GM23338 (cell line): ENCODE measurements at regions not wholly inside any gene's neighbourhood (a gene's known extent, or its start where the extent isn't known, plus 50 kb on each side); places are given as distances from the start of the nearest gene placed in this dataset.

Experiments used
- ATAC-seq: fragments of 200-7000 bp; cut with Tn5 transposase; 3 replicates; pipeline ENCODE4 v1.9.1; 2020
- DNase-seq: peaks from one replicate; pipeline ENCODE4 v3.0.0-alpha.2; 2015; ENCODE audit warnings: low spot score
- H2AFZ ChIP-seq: fragments of 200-600 bp; sonication (generic); 2 replicates; pipeline ENCODE4 v1.8.0; 2016; ENCODE audit warnings: antibody characterized with exemption, mild to moderate bottlenecking, moderate library complexity
- H3F3A ChIP-seq: fragments of 200-600 bp; sonication (generic); replicated peaks from 2 replicates; pipeline ENCODE4 v1.8.0; 2017; ENCODE audit warnings: antibody characterized with exemption, mixed run types, low read depth
- H3K27ac ChIP-seq: fragments of 200-600 bp; sonication (generic); 2 replicates; pipeline ENCODE4 v1.6.1; 2016; ENCODE audit warnings: low read depth
- H3K27me3 ChIP-seq: fragments of 200-600 bp; sonication (generic); 2 replicates; pipeline ENCODE4 v1.8.0; 2016; ENCODE audit warnings: mild to moderate bottlenecking, mixed run types, moderate library complexity; ENCODE audit not compliant: insufficient read depth
- H3K36me3 ChIP-seq: fragments of 200-600 bp; sonication (generic); 2 replicates; pipeline ENCODE4 v1.8.0; 2016; ENCODE audit warnings: mild to moderate bottlenecking; ENCODE audit not compliant: insufficient read depth
- H3K4me1 ChIP-seq: fragments of 200-600 bp; sonication (generic); 2 replicates; pipeline ENCODE4 v1.8.0; 2016; ENCODE audit warnings: mild to moderate bottlenecking, moderate library complexity; ENCODE audit not compliant: insufficient read depth
- H3K4me2 ChIP-seq: fragments of 200-600 bp; sonication (generic); 2 replicates; pipeline ENCODE4 v1.7.1; 2017; ENCODE audit warnings: mixed run types
- H3K4me3 ChIP-seq: fragments of 200-600 bp; sonication (generic); 2 replicates; pipeline ENCODE4 v1.6.1; 2016; ENCODE audit warnings: mixed run types
- H3K79me2 ChIP-seq: fragments of 200-600 bp; sonication (generic); replicated peaks from 2 replicates; pipeline ENCODE4 v1.8.0; 2017; ENCODE audit warnings: mild to moderate bottlenecking; ENCODE audit not compliant: insufficient read depth
- H3K9me2 ChIP-seq: fragments of 200-600 bp; sonication (generic); 2 replicates; pipeline ENCODE4 v1.8.0; 2017; ENCODE audit not compliant: insufficient read depth
- H4K20me1 ChIP-seq: fragments of 200-600 bp; sonication (generic); replicated peaks from 2 replicates; pipeline ENCODE4 v1.8.0; 2017; ENCODE audit warnings: mild to moderate bottlenecking; ENCODE audit not compliant: insufficient read depth
- H3K27ac Mint-ChIP-seq: 2 replicates; pipeline ENCODE4 v1.8.0; 2020; ENCODE audit warnings: inconsistent platforms, mild to moderate bottlenecking, moderate library complexity, mixed read lengths
- H3K27me3 Mint-ChIP-seq: 3 replicates; pipeline ENCODE4 v1.8.0; 2022; ENCODE audit warnings: low read depth, mild to moderate bottlenecking, moderate library complexity, mixed read lengths, inconsistent platforms; ENCODE audit not compliant: insufficient read depth, poor library complexity
- H3K36me3 Mint-ChIP-seq: 3 replicates; pipeline ENCODE4 v1.8.0; 2021; ENCODE audit warnings: low read depth, mild to moderate bottlenecking, inconsistent platforms, moderate library complexity, mixed read lengths
- H3K4me1 Mint-ChIP-seq: 3 replicates; pipeline ENCODE4 v1.8.0; 2020; ENCODE audit warnings: mild to moderate bottlenecking, inconsistent platforms, mixed read lengths
- H3K4me3 Mint-ChIP-seq: 3 replicates; pipeline ENCODE4 v1.8.0; 2021; ENCODE audit warnings: moderate library complexity, mild to moderate bottlenecking, inconsistent platforms, mixed read lengths
- H3K9me3 Mint-ChIP-seq: 3 replicates; pipeline ENCODE4 v1.8.0; 2020; ENCODE audit warnings: moderate library complexity, mild to moderate bottlenecking, inconsistent platforms, mixed read lengths
- CREB1 ChIP-seq: fragments of 250-450 bp; sonication (Bioruptor Pico); IDR thresholded peaks from 2 replicates; pipeline ENCODE4 v1.5.0; 2020; ENCODE audit warnings: low read depth, mild to moderate bottlenecking, moderate library complexity
- ETS1 ChIP-seq: IDR thresholded peaks from 2 replicates; pipeline ENCODE4 v1.6.1; 2016; ENCODE audit warnings: antibody characterized with exemption
- EZH2 ChIP-seq: fragments of 200-600 bp; sonication (generic); IDR thresholded peaks from one replicate; pipeline ENCODE4 v1.8.0; 2017; ENCODE audit warnings: antibody characterized with exemption, mild to moderate bottlenecking, low read depth; ENCODE audit not compliant: unreplicated experiment
- EZH2phosphoT487 ChIP-seq: fragments of 200-600 bp; sonication (generic); IDR thresholded peaks from one replicate; pipeline ENCODE4 v1.8.1; 2018; ENCODE audit warnings: antibody characterized with exemption; ENCODE audit not compliant: unreplicated experiment
- JUNB ChIP-seq: IDR thresholded peaks from one replicate; pipeline ENCODE4 v1.6.1; 2016; ENCODE audit warnings: antibody characterized with exemption; ENCODE audit not compliant: unreplicated experiment
- NANOG ChIP-seq: IDR thresholded peaks from 2 replicates; pipeline ENCODE4 v1.6.1; 2016; ENCODE audit warnings: antibody characterized with exemption, borderline replicate concordance
- POLR2AphosphoS5 ChIP-seq: IDR thresholded peaks from 2 replicates; pipeline ENCODE4 v1.6.1; 2016; ENCODE audit warnings: antibody characterized with exemption, low read depth
- STAT1 ChIP-seq: IDR thresholded peaks from one replicate; pipeline ENCODE4 v1.6.1; 2016; ENCODE audit warnings: antibody characterized with exemption; ENCODE audit not compliant: unreplicated experiment
- ZNF114 ChIP-seq: fragments of 250-450 bp; sonication (Bioruptor Pico); IDR thresholded peaks from 2 replicates; pipeline ENCODE4 v1.5.0; 2020; ENCODE audit warnings: mild to moderate bottlenecking, moderate library complexity
- ZNF331 ChIP-seq: fragments of 250-450 bp; sonication (Bioruptor Pico); IDR thresholded peaks from 2 replicates; pipeline ENCODE4 v1.5.0; 2020; ENCODE audit warnings: low read depth, mild to moderate bottlenecking, moderate library complexity
- ZNF462 ChIP-seq: fragments of 250-450 bp; sonication (Bioruptor Pico); IDR thresholded peaks from 2 replicates; pipeline ENCODE4 v1.5.0; 2020; ENCODE audit warnings: mild to moderate bottlenecking, moderate library complexity
- TF ChIP-seq, protein P1 (sequence below): IDR thresholded peaks from one replicate; pipeline ENCODE4 v1.6.1; 2018; ENCODE audit warnings: antibody characterized with exemption; ENCODE audit not compliant: unreplicated experiment
- TF ChIP-seq, protein P2 (sequence below), 2 experiments: fragments of 200-600 bp in 1 of 2; sonication (generic) in 1 of 2; conservative IDR thresholded peaks; 2 replicates each; pipeline versions ENCODE4 v1.5.1 to v1.6.1; 2016 to 2017; ENCODE audit warnings: antibody characterized with exemption in 2 of 2, low read depth in 2 of 2, mild to moderate bottlenecking in 2 of 2, moderate library complexity in 1 of 2

GRCh38 chr6:139885909-139886308 is 511.5 kb upstream of the CITED2 start:
- Mint-ChIP-seq H3K36me3 (no peaks in the 10 kb centered on the region), H3K4me1 (peaks cover 84% of the 10 kb centered on the region), H3K9me3 (no peaks in the 10 kb centered on the region), H3K27me3 (peaks cover 6% of the 10 kb centered on the region), H3K4me3 (no peak overlapping the region), H3K27ac (no peak overlapping the region; the same call in 1 of the 2 replicates)
- Histone ChIP-seq H3K4me1 (peaks cover 60% of the 10 kb centered on the region), H3F3A (no peaks in the 10 kb centered on the region), H3K4me3 (no peak overlapping the region), H3K36me3 (no peaks in the 10 kb centered on the region), H3K9me2 (no peaks in the 10 kb centered on the region), H4K20me1 (no peaks in the 10 kb centered on the region), H3K27me3 (no peaks in the 10 kb centered on the region), H2AFZ (no peak overlapping the region), H3K79me2 (no peaks in the 10 kb centered on the region), H3K27ac (no peak overlapping the region), H3K4me2 (no peak overlapping the region)
- no peak for ATAC-seq
- TF ChIP-seq STAT1: no peak
- TF ChIP-seq NANOG: no peak
- no peak for TF ChIP-seq CREB1
- no peak for TF ChIP-seq EZH2phosphoT487
- TF ChIP-seq, protein P1, sequence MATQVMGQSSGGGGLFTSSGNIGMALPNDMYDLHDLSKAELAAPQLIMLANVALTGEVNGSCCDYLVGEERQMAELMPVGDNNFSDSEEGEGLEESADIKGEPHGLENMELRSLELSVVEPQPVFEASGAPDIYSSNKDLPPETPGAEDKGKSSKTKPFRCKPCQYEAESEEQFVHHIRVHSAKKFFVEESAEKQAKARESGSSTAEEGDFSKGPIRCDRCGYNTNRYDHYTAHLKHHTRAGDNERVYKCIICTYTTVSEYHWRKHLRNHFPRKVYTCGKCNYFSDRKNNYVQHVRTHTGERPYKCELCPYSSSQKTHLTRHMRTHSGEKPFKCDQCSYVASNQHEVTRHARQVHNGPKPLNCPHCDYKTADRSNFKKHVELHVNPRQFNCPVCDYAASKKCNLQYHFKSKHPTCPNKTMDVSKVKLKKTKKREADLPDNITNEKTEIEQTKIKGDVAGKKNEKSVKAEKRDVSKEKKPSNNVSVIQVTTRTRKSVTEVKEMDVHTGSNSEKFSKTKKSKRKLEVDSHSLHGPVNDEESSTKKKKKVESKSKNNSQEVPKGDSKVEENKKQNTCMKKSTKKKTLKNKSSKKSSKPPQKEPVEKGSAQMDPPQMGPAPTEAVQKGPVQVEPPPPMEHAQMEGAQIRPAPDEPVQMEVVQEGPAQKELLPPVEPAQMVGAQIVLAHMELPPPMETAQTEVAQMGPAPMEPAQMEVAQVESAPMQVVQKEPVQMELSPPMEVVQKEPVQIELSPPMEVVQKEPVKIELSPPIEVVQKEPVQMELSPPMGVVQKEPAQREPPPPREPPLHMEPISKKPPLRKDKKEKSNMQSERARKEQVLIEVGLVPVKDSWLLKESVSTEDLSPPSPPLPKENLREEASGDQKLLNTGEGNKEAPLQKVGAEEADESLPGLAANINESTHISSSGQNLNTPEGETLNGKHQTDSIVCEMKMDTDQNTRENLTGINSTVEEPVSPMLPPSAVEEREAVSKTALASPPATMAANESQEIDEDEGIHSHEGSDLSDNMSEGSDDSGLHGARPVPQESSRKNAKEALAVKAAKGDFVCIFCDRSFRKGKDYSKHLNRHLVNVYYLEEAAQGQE: no peak
- TF ChIP-seq ETS1: no peak
- no peak for TF ChIP-seq ZNF462 (CRISPR knock-in tag)
- no peak for TF ChIP-seq EZH2
- no peak for TF ChIP-seq POLR2AphosphoS5
- TF ChIP-seq JUNB: no peak
- no peak for TF ChIP-seq ZNF114 (CRISPR knock-in tag)
- TF ChIP-seq ZNF331 (CRISPR knock-in tag): no peak
- TF ChIP-seq, protein P2, sequence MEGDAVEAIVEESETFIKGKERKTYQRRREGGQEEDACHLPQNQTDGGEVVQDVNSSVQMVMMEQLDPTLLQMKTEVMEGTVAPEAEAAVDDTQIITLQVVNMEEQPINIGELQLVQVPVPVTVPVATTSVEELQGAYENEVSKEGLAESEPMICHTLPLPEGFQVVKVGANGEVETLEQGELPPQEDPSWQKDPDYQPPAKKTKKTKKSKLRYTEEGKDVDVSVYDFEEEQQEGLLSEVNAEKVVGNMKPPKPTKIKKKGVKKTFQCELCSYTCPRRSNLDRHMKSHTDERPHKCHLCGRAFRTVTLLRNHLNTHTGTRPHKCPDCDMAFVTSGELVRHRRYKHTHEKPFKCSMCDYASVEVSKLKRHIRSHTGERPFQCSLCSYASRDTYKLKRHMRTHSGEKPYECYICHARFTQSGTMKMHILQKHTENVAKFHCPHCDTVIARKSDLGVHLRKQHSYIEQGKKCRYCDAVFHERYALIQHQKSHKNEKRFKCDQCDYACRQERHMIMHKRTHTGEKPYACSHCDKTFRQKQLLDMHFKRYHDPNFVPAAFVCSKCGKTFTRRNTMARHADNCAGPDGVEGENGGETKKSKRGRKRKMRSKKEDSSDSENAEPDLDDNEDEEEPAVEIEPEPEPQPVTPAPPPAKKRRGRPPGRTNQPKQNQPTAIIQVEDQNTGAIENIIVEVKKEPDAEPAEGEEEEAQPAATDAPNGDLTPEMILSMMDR (conservative IDR thresholded peaks at IDR 0.05; ENCODE audit: low read depth in 2 of 2): no peak
- DNase-seq: no peak
